ENCODE measurements at regions not wholly inside any gene's neighbourhood (a gene's known extent, or its start where the extent isn't known, plus 50 kb on each side); places are given as distances from the start of the nearest gene placed in this dataset.

DNA sequence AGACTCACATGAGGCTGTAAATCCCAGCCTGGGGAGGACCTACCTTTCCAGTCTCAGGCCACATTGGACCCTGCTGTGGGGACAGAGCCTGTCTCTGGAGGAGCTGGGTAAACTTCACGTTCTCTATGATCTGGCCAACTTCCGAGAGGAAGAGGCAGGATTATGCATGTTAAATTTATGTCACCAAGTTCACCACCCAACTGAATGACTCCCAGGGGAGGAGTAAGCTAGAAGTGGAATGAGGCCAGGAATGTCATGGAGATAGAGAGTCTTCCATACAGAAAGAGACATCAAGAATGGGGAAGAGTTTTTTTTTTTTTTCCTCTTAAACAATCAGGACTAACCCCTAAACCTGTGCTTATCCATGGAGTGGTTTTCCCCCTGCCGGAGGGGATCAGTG is 90.3 kb upstream of the PALM2AKAP2 start:
- TF ChIP-seq POLR2A (IDR thresholded peaks at IDR 0.05), result no peak
- TF ChIP-seq, protein P1, sequence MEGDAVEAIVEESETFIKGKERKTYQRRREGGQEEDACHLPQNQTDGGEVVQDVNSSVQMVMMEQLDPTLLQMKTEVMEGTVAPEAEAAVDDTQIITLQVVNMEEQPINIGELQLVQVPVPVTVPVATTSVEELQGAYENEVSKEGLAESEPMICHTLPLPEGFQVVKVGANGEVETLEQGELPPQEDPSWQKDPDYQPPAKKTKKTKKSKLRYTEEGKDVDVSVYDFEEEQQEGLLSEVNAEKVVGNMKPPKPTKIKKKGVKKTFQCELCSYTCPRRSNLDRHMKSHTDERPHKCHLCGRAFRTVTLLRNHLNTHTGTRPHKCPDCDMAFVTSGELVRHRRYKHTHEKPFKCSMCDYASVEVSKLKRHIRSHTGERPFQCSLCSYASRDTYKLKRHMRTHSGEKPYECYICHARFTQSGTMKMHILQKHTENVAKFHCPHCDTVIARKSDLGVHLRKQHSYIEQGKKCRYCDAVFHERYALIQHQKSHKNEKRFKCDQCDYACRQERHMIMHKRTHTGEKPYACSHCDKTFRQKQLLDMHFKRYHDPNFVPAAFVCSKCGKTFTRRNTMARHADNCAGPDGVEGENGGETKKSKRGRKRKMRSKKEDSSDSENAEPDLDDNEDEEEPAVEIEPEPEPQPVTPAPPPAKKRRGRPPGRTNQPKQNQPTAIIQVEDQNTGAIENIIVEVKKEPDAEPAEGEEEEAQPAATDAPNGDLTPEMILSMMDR (IDR thresholded peaks at IDR 0.05), result no peak
